ENCODE measurements at regions not wholly inside any gene's neighbourhood (a gene's known extent, or its start where the extent isn't known, plus 50 kb on each side); places are given as distances from the start of the nearest gene placed in this dataset.

- no peaks in the 10 kb centered on the region for H3K36me3 ChIP-seq
- no peaks in the 10 kb centered on the region for H3K9me3 ChIP-seq
- H3K27ac ChIP-seq = no peak overlapping the region
- TF ChIP-seq, protein P1, sequence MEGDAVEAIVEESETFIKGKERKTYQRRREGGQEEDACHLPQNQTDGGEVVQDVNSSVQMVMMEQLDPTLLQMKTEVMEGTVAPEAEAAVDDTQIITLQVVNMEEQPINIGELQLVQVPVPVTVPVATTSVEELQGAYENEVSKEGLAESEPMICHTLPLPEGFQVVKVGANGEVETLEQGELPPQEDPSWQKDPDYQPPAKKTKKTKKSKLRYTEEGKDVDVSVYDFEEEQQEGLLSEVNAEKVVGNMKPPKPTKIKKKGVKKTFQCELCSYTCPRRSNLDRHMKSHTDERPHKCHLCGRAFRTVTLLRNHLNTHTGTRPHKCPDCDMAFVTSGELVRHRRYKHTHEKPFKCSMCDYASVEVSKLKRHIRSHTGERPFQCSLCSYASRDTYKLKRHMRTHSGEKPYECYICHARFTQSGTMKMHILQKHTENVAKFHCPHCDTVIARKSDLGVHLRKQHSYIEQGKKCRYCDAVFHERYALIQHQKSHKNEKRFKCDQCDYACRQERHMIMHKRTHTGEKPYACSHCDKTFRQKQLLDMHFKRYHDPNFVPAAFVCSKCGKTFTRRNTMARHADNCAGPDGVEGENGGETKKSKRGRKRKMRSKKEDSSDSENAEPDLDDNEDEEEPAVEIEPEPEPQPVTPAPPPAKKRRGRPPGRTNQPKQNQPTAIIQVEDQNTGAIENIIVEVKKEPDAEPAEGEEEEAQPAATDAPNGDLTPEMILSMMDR (IDR thresholded peaks at IDR 0.05) = no peak
- H3K4me3 ChIP-seq (ENCODE audit: low read depth in 1 of 2, low read length in 1 of 2) = no peak overlapping the region
- H3K4me1 ChIP-seq (ENCODE audit: control insufficient read depth in 1 of 2, insufficient read depth in 1 of 2, low read depth in 1 of 2, low read length in 1 of 2) = no peaks in the 10 kb centered on the region
- no peaks in the 10 kb centered on the region for H3K27me3 ChIP-seq
Observed at GRCh38 chr3:65045138-65045537, 357.3 kb upstream of the ADAMTS9 start.

DNA sequence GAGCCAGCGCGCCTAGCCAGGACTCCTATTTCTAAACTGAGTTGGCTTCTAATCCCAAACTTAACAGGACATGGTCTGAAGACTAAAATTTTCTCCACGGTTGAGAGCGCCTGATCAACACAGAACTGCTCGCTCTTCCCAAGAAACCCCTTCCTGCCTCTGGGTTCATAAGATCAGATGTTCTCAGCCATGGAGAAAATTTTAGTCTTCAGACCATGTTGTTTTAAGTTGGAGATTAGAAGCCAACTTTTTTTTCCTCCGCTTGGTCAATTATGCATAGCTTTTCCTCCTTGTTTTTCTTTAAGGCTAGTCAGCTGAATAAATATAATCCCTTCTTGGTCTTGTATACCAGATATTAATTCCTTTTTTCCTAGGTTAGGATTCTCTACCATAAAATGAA is 356.6 kb upstream of the ADAMTS9 start:
- Histone ChIP-seq H3K36me3 (no peaks in the 10 kb centered on the region), H3K4me1 (ENCODE audit: control insufficient read depth in 1 of 2, insufficient read depth in 1 of 2, low read depth in 1 of 2, low read length in 1 of 2) (no peaks in the 10 kb centered on the region), H3K9me3 (no peaks in the 10 kb centered on the region), H3K27me3 (no peaks in the 10 kb centered on the region), H3K27ac (no peak overlapping the region), H3K4me3 (ENCODE audit: low read depth in 1 of 2, low read length in 1 of 2) (no peak overlapping the region)
- TF ChIP-seq, protein P1 (IDR thresholded peaks at IDR 0.05) = no peak

GRCh38 chr3:65042675-65043074 is 354.9 kb upstream of the ADAMTS9 start:
- TF ChIP-seq, protein P1 (IDR thresholded peaks at IDR 0.05) = no peak
- Histone ChIP-seq H3K36me3 (no peaks in the 10 kb centered on the region), H3K4me1 (ENCODE audit: control insufficient read depth in 1 of 2, insufficient read depth in 1 of 2, low read depth in 1 of 2, low read length in 1 of 2) (no peaks in the 10 kb centered on the region), H3K27ac (no peak overlapping the region), H3K27me3 (no peaks in the 10 kb centered on the region), H3K4me3 (ENCODE audit: low read depth in 1 of 2, low read length in 1 of 2) (no peak overlapping the region), H3K9me3 (no peaks in the 10 kb centered on the region)

DNA sequence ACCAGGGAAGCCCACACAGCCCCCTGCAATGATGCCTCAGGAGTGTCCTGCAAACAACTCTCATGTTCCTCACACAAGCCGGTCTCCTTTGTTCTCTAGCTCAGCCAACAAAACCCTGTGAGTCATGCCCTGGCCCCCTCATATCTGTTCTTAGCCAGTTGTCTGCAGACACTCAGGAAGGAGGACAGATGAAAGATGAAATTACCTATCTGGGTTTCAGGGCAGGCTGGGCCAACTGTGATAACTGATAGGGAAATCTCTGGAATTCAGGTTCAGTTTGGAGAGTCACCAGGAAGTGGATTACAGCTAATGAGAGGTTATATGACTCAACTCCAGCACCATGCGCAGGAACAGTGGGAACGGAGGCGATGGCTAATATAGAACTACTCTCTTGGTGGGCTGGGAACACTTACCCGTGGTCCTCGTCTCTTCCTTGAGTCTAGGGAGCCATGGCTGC is 352.0 kb upstream of the ADAMTS9 start:
- H3K27ac ChIP-seq = no peak overlapping the region
- no peaks in the 10 kb centered on the region for H3K4me1 ChIP-seq (ENCODE audit: control insufficient read depth in 1 of 2, insufficient read depth in 1 of 2, low read depth in 1 of 2, low read length in 1 of 2)
- H3K4me3 ChIP-seq (ENCODE audit: low read depth in 1 of 2, low read length in 1 of 2) = no peak overlapping the region
- TF ChIP-seq, protein P1 (IDR thresholded peaks at IDR 0.05) = no peak
- no peaks in the 10 kb centered on the region for H3K27me3 ChIP-seq
- H3K9me3 ChIP-seq = no peaks in the 10 kb centered on the region
- no peaks in the 10 kb centered on the region for H3K36me3 ChIP-seq

- no peaks in the 10 kb centered on the region for H3K36me3 ChIP-seq
- no peaks in the 10 kb centered on the region for H3K27me3 ChIP-seq
- TF ChIP-seq, protein P1 (IDR thresholded peaks at IDR 0.05) = no peak
- H3K9me3 ChIP-seq = no peaks in the 10 kb centered on the region
- no peak overlapping the region for H3K4me3 ChIP-seq (ENCODE audit: low read depth in 1 of 2, low read length in 1 of 2)
- no peak overlapping the region for H3K27ac ChIP-seq
- H3K4me1 ChIP-seq (ENCODE audit: control insufficient read depth in 1 of 2, insufficient read depth in 1 of 2, low read depth in 1 of 2, low read length in 1 of 2) = no peaks in the 10 kb centered on the region
Observed at GRCh38 chr3:65037861-65038260, 350.1 kb upstream of the ADAMTS9 start.

DNA sequence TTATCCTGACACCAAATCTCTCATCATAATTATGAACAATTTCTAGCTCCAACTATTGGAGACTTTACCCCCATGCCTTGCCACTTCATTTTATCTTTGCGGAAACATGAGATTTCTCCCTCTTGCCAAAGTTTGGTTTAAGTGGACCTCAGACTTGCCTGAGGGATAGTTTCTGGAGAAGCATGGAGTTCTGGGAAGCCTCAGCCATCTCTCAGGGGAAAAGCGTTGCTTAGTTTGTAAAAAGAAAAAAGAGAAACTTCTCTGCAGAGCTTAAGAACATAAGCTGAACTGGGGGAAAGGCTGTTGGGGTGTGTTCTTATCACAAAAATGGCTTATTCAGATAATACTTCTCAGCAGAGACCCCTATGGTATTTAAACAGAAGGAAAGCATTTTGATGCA is 347.4 kb upstream of the ADAMTS9 start:
- no peaks in the 10 kb centered on the region for H3K9me3 ChIP-seq
- TF ChIP-seq, protein P1 (IDR thresholded peaks at IDR 0.05) = no peak
- no peaks in the 10 kb centered on the region for H3K4me1 ChIP-seq (ENCODE audit: control insufficient read depth in 1 of 2, insufficient read depth in 1 of 2, low read depth in 1 of 2, low read length in 1 of 2)
- H3K27me3 ChIP-seq = no peaks in the 10 kb centered on the region
- no peak overlapping the region for H3K4me3 ChIP-seq (ENCODE audit: low read depth in 1 of 2, low read length in 1 of 2)
- H3K27ac ChIP-seq = no peak overlapping the region
- H3K36me3 ChIP-seq = no peaks in the 10 kb centered on the region

All from neutrophil (primary cell).